ENCODE measurements at regions not wholly inside any gene's neighbourhood (a gene's known extent, or its start where the extent isn't known, plus 50 kb on each side); places are given as distances from the start of the nearest gene placed in this dataset.

- no peak for DNase-seq (ENCODE audit: low read depth)
- H3K4me3 ChIP-seq (ENCODE audit: low read depth, low read length) = no peak overlapping the region
- no peak for TF ChIP-seq CTCF (IDR thresholded peaks at IDR 0.05; ENCODE audit: insufficient read depth, low read depth, low read length)
Observed at GRCh38 chr1:196144588-196144987, 463.7 kb downstream of the KCNT2 start.

GRCh38 chr1:196143602-196144342, 464.5 kb downstream of the KCNT2 start:
- no peak for TF ChIP-seq CTCF (IDR thresholded peaks at IDR 0.05; ENCODE audit: insufficient read depth, low read depth, low read length)
- H3K4me3 ChIP-seq (ENCODE audit: low read depth, low read length) = no peak overlapping the region
- no peak for DNase-seq (ENCODE audit: low read depth)

- TF ChIP-seq CTCF (IDR thresholded peaks at IDR 0.05; ENCODE audit: insufficient read depth, low read depth, low read length) = no peak
Observed at GRCh38 chr1:196142111-196142640, 466.1 kb downstream of the KCNT2 start.

GRCh38 chr1:196136396-196136795, 471.8 kb downstream of the KCNT2 start:
- no peak overlapping the region for H3K4me3 ChIP-seq (ENCODE audit: low read depth, low read length)
- no peak for TF ChIP-seq CTCF (IDR thresholded peaks at IDR 0.05; ENCODE audit: insufficient read depth, low read depth, low read length)
- DNase-seq (ENCODE audit: low read depth) = no peak

More at GRCh38 chr1:196142111-196142640, 466.1 kb downstream of the KCNT2 start:
- no peak for DNase-seq (ENCODE audit: low read depth)
- H3K4me3 ChIP-seq (ENCODE audit: low read depth, low read length) = no peak overlapping the region

GRCh38 chr1:196131691-196132090, 476.5 kb downstream of the KCNT2 start:
- no peak overlapping the region for H3K4me3 ChIP-seq (ENCODE audit: low read depth, low read length)
- TF ChIP-seq CTCF (IDR thresholded peaks at IDR 0.05; ENCODE audit: insufficient read depth, low read depth, low read length) = no peak
- no peak for DNase-seq (ENCODE audit: low read depth)

- TF ChIP-seq CTCF (IDR thresholded peaks at IDR 0.05; ENCODE audit: insufficient read depth, low read depth, low read length) = no peak
- no peak for DNase-seq (ENCODE audit: low read depth)
- H3K4me3 ChIP-seq (ENCODE audit: low read depth, low read length) = no peak overlapping the region
Observed at GRCh38 chr1:196128835-196129234, 479.4 kb downstream of the KCNT2 start.

All from fibroblast of villous mesenchyme (primary cell).